ENCODE measurements at regions not wholly inside any gene's neighbourhood (a gene's known extent, or its start where the extent isn't known, plus 50 kb on each side); places are given as distances from the start of the nearest gene placed in this dataset.

DNA sequence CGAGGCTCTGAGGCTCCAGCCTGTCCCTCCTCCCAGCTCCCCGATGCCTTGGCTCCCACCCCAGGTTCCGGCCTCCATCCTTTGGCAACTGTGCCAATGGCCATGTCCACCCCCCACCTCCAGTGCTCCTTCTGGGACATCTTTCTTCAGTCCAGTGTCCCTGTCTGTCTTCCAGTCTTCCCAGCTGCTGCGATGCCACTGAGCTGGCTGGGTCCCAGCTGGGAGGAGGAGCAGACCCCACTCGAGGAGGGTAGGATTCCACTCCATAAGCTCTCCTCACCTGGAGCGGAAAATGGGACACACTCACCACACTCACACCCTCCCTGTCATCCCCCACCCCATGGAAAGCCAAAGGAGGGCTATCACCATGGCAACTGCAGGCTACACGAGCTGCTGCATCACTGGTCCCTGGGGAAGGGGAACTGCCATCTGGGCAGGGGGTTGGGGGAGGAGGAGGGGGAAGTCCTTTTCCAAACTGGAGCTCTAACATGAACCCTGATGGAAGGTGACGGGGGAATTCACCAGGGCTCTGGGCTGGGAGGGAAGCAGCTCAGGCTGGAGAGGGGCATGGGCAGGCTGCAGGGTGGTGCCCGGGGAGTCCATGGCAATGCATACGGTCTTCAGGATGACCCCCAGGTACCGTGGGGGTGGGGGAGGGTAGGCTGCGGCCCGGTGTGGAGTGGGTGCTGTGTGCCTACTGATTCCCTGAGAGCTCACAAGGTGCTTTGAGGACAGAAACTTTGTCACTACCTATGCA is 94.3 kb downstream of the LRRC74A start:
- peak overlapping the region in 5 of 7 donors; percentile 63 to 89 (median 72) for H3K27ac Mint-ChIP-seq
- no peaks in the 10 kb centered on the region for H3K36me3 Mint-ChIP-seq
- H3K9ac ChIP-seq (ENCODE audit: insufficient read depth, low read length, poor library complexity, severe bottlenecking) = no peak overlapping the region
- H3K4me1 Mint-ChIP-seq = peaks cover 56% of the 10 kb centered on the region
- DNase-seq = peak in 2 of 3 donors; percentile 47 to 67
- peak overlapping the region in 1 of 2 donors; percentile 57 for H3K4me3 Mint-ChIP-seq
- intact Hi-C loops (cut with micrococcal nuclease) = no loop called here
- H4K20me1 ChIP-seq (ENCODE audit: insufficient read depth, low read length) = no peaks in the 10 kb centered on the region
- peaks cover 0 to 2% (median 0%) of the 10 kb centered on the region in 7 donors for H3K9me3 Mint-ChIP-seq
- 46% methylated on average over 7 of the region's 13 CpGs for WGBS (ENCODE audit: insufficient coverage)
- H3K36me3 ChIP-seq (replicated peaks in 1 of 2; ENCODE audit: control insufficient read depth in 1 of 2, insufficient read depth in 2 of 2, low read length in 2 of 2) = no peaks in the 10 kb centered on the region
- H3K4me3 ChIP-seq (replicated peaks in 1 of 3; ENCODE audit: low read depth in 2 of 3, low read length in 3 of 3) = no peak overlapping the region
- peaks cover 45 to 54% of the 10 kb centered on the region in 2 donors for H3K4me1 ChIP-seq (ENCODE audit: control insufficient read depth in 1 of 2, insufficient read depth in 2 of 2, low read length in 2 of 2)
- no peak overlapping the region for H3K27ac ChIP-seq (ENCODE audit: low read depth in 1 of 2, low read length in 2 of 2)
- H2AFZ ChIP-seq (ENCODE audit: insufficient read depth, low read depth, low read length, poor library complexity, severe bottlenecking) = no peak overlapping the region
- no peaks in the 10 kb centered on the region for H3K9me3 ChIP-seq (replicated peaks in 1 of 2; ENCODE audit: control insufficient read depth in 1 of 2, insufficient read depth in 1 of 2, low read length in 2 of 2)
- no peaks in the 10 kb centered on the region for H3K79me2 ChIP-seq (ENCODE audit: insufficient read depth, low read length)
- peak overlapping the region; percentile 35 for H3K4me2 ChIP-seq (replicated peaks; ENCODE audit: extremely low read depth, low read length, poor library complexity, severe bottlenecking)
- H3K27me3 Mint-ChIP-seq (ENCODE audit: low read depth in 3 of 3) = peaks cover 18 to 36% (median 22%) of the 10 kb centered on the region in 3 donors
- TF ChIP-seq, protein P1, sequence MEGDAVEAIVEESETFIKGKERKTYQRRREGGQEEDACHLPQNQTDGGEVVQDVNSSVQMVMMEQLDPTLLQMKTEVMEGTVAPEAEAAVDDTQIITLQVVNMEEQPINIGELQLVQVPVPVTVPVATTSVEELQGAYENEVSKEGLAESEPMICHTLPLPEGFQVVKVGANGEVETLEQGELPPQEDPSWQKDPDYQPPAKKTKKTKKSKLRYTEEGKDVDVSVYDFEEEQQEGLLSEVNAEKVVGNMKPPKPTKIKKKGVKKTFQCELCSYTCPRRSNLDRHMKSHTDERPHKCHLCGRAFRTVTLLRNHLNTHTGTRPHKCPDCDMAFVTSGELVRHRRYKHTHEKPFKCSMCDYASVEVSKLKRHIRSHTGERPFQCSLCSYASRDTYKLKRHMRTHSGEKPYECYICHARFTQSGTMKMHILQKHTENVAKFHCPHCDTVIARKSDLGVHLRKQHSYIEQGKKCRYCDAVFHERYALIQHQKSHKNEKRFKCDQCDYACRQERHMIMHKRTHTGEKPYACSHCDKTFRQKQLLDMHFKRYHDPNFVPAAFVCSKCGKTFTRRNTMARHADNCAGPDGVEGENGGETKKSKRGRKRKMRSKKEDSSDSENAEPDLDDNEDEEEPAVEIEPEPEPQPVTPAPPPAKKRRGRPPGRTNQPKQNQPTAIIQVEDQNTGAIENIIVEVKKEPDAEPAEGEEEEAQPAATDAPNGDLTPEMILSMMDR (IDR thresholded peaks at IDR 0.05) = no peak
- no peaks in the 10 kb centered on the region for H3K27me3 ChIP-seq (ENCODE audit: control insufficient read depth in 2 of 2, insufficient read depth in 2 of 2, low read length in 2 of 2)

GRCh38 chr14:76919431-76920330 is 93.5 kb downstream of the LRRC74A start:
- H3K79me2 ChIP-seq (ENCODE audit: insufficient read depth, low read length) = no peaks in the 10 kb centered on the region
- no peaks in the 10 kb centered on the region for H4K20me1 ChIP-seq (ENCODE audit: insufficient read depth, low read length)
- H3K36me3 ChIP-seq (replicated peaks in 1 of 2; ENCODE audit: control insufficient read depth in 1 of 2, insufficient read depth in 2 of 2, low read length in 2 of 2) = no peaks in the 10 kb centered on the region
- H2AFZ ChIP-seq (ENCODE audit: insufficient read depth, low read depth, low read length, poor library complexity, severe bottlenecking) = peak overlapping the region; percentile 62
- intact Hi-C loops (cut with micrococcal nuclease) = loop anchor here (2.0 to 5.0 kb wide), 4 partner anchors 37 to 133 kb away; no protein-coding TSS in a partner anchor
- Mint-ChIP-seq H3K36me3 (no peaks in the 10 kb centered on the region), H3K4me3 (peak overlapping the region in 1 of 2 donors; percentile 57), H3K4me1 (peaks cover 56% of the 10 kb centered on the region), H3K9me3 (peaks cover 0 to 2% (median 0%) of the 10 kb centered on the region in 7 donors), H3K27ac (peak overlapping the region in 6 of 7 donors; percentile 23 to 96 (median 80)), H3K27me3 (ENCODE audit: low read depth in 3 of 3) (peaks cover 18 to 36% (median 23%) of the 10 kb centered on the region in 3 donors)
- peak overlapping the region in 1 of 2 donors; percentile 86 for H3K27ac ChIP-seq (ENCODE audit: low read depth in 1 of 2, low read length in 2 of 2)
- H3K9ac ChIP-seq (ENCODE audit: insufficient read depth, low read length, poor library complexity, severe bottlenecking) = no peak overlapping the region
- TF ChIP-seq, protein P1 (IDR thresholded peaks at IDR 0.05) = no peak
- H3K9me3 ChIP-seq (replicated peaks in 1 of 2; ENCODE audit: control insufficient read depth in 1 of 2, insufficient read depth in 1 of 2, low read length in 2 of 2) = no peaks in the 10 kb centered on the region
- peak overlapping the region in 1 of 3 experiments; percentile 15 for H3K4me3 ChIP-seq (replicated peaks in 1 of 3; ENCODE audit: low read depth in 2 of 3, low read length in 3 of 3)
- H3K27me3 ChIP-seq (ENCODE audit: control insufficient read depth in 2 of 2, insufficient read depth in 2 of 2, low read length in 2 of 2) = no peaks in the 10 kb centered on the region
- H3K4me1 ChIP-seq (ENCODE audit: control insufficient read depth in 1 of 2, insufficient read depth in 2 of 2, low read length in 2 of 2) = peaks cover 45 to 54% of the 10 kb centered on the region in 2 donors
- peak; percentile 45 to 76 (median 60) for DNase-seq
- H3K4me2 ChIP-seq (replicated peaks; ENCODE audit: extremely low read depth, low read length, poor library complexity, severe bottlenecking) = peak overlapping the region; percentile 35
- WGBS (ENCODE audit: insufficient coverage) = 30% methylated on average over 5 of the region's 21 CpGs
